Chondrocyte (in vitro differentiated cells): ENCODE measurements at regions not wholly inside any gene's neighbourhood (a gene's known extent, or its start where the extent isn't known, plus 50 kb on each side); places are given as distances from the start of the nearest gene placed in this dataset.
A peak's percentile ranks its signal among the peaks of the same experiment; 100 is the strongest.

Experiments
- DNase-seq: peaks from one replicate; pipeline ENCODE4 v3.0.0; 2021; ENCODE audit warnings: mixed read lengths, low spot score
- H3K27ac Mint-ChIP-seq: one replicate; pipeline ENCODE4 v1.8.0; 2021; ENCODE audit warnings: mild to moderate bottlenecking, moderate library complexity, mixed read lengths; ENCODE audit not compliant: unreplicated experiment
- H3K27me3 Mint-ChIP-seq: 2 replicates; pipeline ENCODE4 v1.8.0; 2021; ENCODE audit warnings: low read depth, mixed read lengths
- H3K36me3 Mint-ChIP-seq: 2 replicates; pipeline ENCODE4 v1.8.0; 2021; ENCODE audit warnings: low read depth, mixed read lengths
- H3K4me1 Mint-ChIP-seq: 2 replicates; pipeline ENCODE4 v1.8.0; 2021; ENCODE audit warnings: low read depth, mild to moderate bottlenecking, mixed read lengths
- H3K4me3 Mint-ChIP-seq: one replicate; pipeline ENCODE4 v1.8.0; 2021; ENCODE audit warnings: mild to moderate bottlenecking, moderate library complexity, mixed read lengths; ENCODE audit not compliant: unreplicated experiment
- H3K9me3 Mint-ChIP-seq: 2 replicates; pipeline ENCODE4 v1.8.0; 2021; ENCODE audit warnings: low read depth, mixed read lengths
- CTCF ChIP-seq: fragments of 200-600 bp; sonication (generic); IDR thresholded peaks from 2 replicates; pipeline ENCODE4 v1.5.0; 2021; ENCODE audit warnings: antibody characterized with exemption, mild to moderate bottlenecking, moderate library complexity

GRCh38 chr11:111128076-111128870 lies 117.3 kb upstream of the POU2AF2 start:
- Mint-ChIP-seq H3K9me3 (peaks cover 6% of the 10 kb centered on the region), H3K4me3 (no peak overlapping the region), H3K27me3 (peaks cover 14% of the 10 kb centered on the region), H3K4me1 (no peaks in the 10 kb centered on the region), H3K27ac (no peak overlapping the region), H3K36me3 (no peaks in the 10 kb centered on the region)
- TF ChIP-seq CTCF, result no peak
- no peak for DNase-seq

GRCh38 chr11:111124724-111125123 lies 120.8 kb upstream of the POU2AF2 start:
- no peak overlapping the region for H3K4me3 Mint-ChIP-seq
- no peaks in the 10 kb centered on the region for H3K4me1 Mint-ChIP-seq
- peaks cover 12% of the 10 kb centered on the region for H3K27me3 Mint-ChIP-seq
- no peak for TF ChIP-seq CTCF
- no peaks in the 10 kb centered on the region for H3K36me3 Mint-ChIP-seq
- no peak overlapping the region for H3K27ac Mint-ChIP-seq
- DNase-seq, result no peak
- peaks cover 3% of the 10 kb centered on the region for H3K9me3 Mint-ChIP-seq

- no peak overlapping the region for H3K27ac Mint-ChIP-seq
- peaks cover 10% of the 10 kb centered on the region for H3K27me3 Mint-ChIP-seq
- DNase-seq, result no peak
- peaks cover 3% of the 10 kb centered on the region for H3K9me3 Mint-ChIP-seq
- no peaks in the 10 kb centered on the region for H3K36me3 Mint-ChIP-seq
- no peaks in the 10 kb centered on the region for H3K4me1 Mint-ChIP-seq
- no peak for TF ChIP-seq CTCF
- H3K4me3 Mint-ChIP-seq, result no peak overlapping the region
These were observed 121.8 kb upstream of the POU2AF2 start for GRCh38 chr11:111123463-111124398.

GRCh38 chr11:111120696-111121302 lies 124.7 kb upstream of the POU2AF2 start:
- Mint-ChIP-seq H3K27ac (no peak overlapping the region), H3K9me3 (peaks cover 3% of the 10 kb centered on the region), H3K4me3 (no peak overlapping the region), H3K27me3 (no peaks in the 10 kb centered on the region), H3K36me3 (no peaks in the 10 kb centered on the region), H3K4me1 (no peaks in the 10 kb centered on the region)
- no peak for DNase-seq
- TF ChIP-seq CTCF, result no peak

- no peaks in the 10 kb centered on the region for H3K27me3 Mint-ChIP-seq
- peak; percentile 54 for DNase-seq
- no peaks in the 10 kb centered on the region for H3K4me1 Mint-ChIP-seq
- H3K27ac Mint-ChIP-seq, result no peak overlapping the region
- H3K9me3 Mint-ChIP-seq, result peaks cover 3% of the 10 kb centered on the region
- H3K36me3 Mint-ChIP-seq, result no peaks in the 10 kb centered on the region
- no peak overlapping the region for H3K4me3 Mint-ChIP-seq
- no peak for TF ChIP-seq CTCF
These were observed 125.4 kb upstream of the POU2AF2 start for GRCh38 chr11:111120161-111120560.
